ENCODE measurements at regions not wholly inside any gene's neighbourhood (a gene's known extent, or its start where the extent isn't known, plus 50 kb on each side); places are given as distances from the start of the nearest gene placed in this dataset.
"Not testable (repeated sequence)": the region's sequence is repeated elsewhere in the genome, so short reads cannot be mapped to it uniquely, and the experiment has no call there.

DNA sequence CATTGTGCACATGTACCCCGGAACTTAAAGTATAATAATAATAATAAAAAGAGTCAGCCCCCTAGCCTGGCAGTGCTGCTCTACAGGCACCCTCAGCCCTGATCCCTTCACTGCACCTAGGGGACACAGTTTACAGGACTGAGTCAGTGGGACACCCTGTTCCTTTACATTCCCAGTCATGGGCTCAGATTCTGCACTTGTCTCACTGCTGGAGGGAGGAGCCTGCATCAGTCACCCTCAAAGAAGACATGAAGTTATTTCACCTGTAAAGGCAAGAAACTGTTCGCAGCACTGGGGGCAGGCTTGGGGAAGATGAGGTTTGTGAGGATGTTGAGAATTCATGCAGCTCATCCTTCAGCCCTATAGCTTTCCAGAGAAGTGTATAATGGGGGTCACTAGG, 50.7 kb upstream of the VPREB1 start:
- no peaks in the 10 kb centered on the region for H3K9me3 Mint-ChIP-seq
- H3K4me1 Mint-ChIP-seq (ENCODE audit: low read depth), result no peaks in the 10 kb centered on the region

DNA sequence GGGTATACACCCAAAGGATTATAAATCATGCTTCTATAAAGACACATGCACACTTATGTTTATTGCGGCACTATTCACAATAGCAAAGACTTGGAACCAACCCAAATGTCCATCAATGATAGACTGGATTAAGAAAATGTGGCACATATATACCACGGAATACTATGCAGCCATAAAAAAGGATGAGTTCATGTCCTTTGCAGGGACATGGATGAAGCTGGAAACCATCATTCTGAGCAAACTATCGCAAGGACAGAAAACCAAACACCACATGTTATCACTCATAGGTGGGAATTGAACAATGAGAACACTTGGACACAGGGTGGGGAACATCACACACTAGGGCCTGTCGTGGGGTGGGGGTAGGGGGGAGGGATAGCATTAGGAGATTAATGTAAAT, 51.1 kb upstream of the VPREB1 start:
- not testable (repeated sequence) for H3K36me3 Mint-ChIP-seq (ENCODE audit: low read depth); H3K4me3 Mint-ChIP-seq; H3K27ac Mint-ChIP-seq; H3K9me3 Mint-ChIP-seq; H3K4me1 Mint-ChIP-seq (ENCODE audit: low read depth); DNase-seq
- H3K27me3 Mint-ChIP-seq, result peaks cover 45% of the 10 kb centered on the region

More for the DNA sequence above, 50.7 kb upstream of the VPREB1 start:
- no peak overlapping the region for H3K4me3 Mint-ChIP-seq
- H3K36me3 Mint-ChIP-seq (ENCODE audit: low read depth), result no peaks in the 10 kb centered on the region
- no peak overlapping the region for H3K27ac Mint-ChIP-seq
- DNase-seq, result no peak
- H3K27me3 Mint-ChIP-seq, result peaks cover 44% of the 10 kb centered on the region

DNA sequence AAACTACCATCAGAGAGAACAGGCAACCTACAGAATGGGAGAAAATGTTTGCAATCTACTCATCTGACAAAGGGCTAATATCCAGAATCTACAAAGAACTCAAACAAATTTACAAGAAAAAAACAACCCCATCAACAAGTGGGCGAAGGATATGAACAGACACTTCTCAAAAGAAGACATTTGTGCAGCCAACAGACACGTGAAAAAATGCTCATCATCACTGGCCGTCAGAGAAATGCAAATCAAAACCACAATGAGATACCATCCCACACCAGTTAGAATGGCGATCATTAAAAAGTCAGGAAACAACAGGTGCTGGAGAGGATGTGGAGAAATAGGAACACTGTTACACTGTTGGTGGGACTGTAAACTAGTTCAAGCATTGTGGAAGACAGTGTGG, 51.6 kb upstream of the VPREB1 start:
- not testable (repeated sequence) for H3K27ac Mint-ChIP-seq; H3K4me1 Mint-ChIP-seq (ENCODE audit: low read depth); H3K36me3 Mint-ChIP-seq (ENCODE audit: low read depth); DNase-seq; H3K4me3 Mint-ChIP-seq; H3K9me3 Mint-ChIP-seq
- peaks cover 45% of the 10 kb centered on the region for H3K27me3 Mint-ChIP-seq

DNA sequence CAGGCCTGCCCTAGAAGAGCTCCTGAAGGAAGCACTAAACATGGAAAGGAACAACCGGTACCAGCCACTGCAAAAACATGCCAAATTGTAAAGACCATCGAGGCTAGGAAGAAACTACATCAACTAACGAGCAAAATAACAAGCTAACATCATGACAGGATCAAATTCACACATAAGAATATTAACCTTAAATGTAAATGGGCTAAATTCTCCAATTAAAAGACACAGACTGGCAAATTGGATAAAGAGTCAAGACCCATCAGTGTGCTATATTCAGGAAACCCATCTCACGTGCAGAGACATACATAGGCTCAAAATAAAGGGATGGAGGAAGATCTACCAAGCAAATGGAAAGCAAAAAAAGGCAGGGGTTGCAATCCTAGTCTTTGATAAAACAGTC, 54.8 kb upstream of the VPREB1 start:
- not testable (repeated sequence) for H3K9me3 Mint-ChIP-seq; H3K4me1 Mint-ChIP-seq (ENCODE audit: low read depth); H3K27ac Mint-ChIP-seq; H3K4me3 Mint-ChIP-seq; H3K36me3 Mint-ChIP-seq (ENCODE audit: low read depth); DNase-seq
- H3K27me3 Mint-ChIP-seq, result peaks cover 65% of the 10 kb centered on the region

DNA sequence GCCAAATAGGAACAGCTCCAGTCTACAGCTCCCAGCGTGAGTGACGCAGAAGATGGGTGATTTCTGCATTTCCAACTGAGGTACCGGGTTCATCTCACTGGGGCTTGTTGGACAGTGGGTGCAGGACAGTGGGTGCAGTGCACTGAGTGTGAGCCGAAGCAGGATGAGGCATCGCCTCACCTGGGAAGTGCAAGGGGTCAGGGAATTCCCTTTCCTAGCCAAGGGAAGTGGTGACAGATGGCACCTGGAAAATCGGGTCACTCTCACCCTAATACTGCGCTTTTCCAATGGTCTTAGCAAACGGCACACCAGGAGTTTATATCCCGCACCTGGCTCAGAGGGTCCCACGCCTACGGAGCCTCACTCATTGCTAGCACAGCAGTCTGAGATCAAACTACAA, 56.7 kb upstream of the VPREB1 start:
- H3K9me3 Mint-ChIP-seq; H3K27ac Mint-ChIP-seq; DNase-seq; H3K4me3 Mint-ChIP-seq; H3K4me1 Mint-ChIP-seq (ENCODE audit: low read depth); H3K36me3 Mint-ChIP-seq (ENCODE audit: low read depth): not testable (repeated sequence)
- H3K27me3 Mint-ChIP-seq, result peaks cover 83% of the 10 kb centered on the region

DNA sequence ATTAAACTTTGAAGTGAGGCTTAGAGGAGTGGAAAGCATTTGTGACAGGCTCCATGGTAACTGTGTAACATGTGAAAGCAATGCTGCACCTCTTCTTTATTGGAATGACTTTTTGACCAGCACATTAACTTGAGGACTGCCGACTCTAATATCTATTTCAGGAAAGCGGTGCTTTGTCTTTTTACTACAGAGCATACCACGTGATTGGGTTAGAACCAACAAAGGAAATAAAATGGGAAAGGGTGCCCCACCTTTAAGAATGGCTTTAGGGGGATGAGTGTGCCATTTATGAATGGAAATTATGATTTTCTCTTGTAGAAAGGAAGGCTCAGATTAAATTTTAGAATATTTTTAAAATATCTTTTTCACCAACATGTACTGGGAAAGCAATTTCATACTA, 57.3 kb upstream of the VPREB1 start:
- DNase-seq, result no peak
- Mint-ChIP-seq H3K4me1 (ENCODE audit: low read depth) (no peaks in the 10 kb centered on the region), H3K27ac (no peak overlapping the region), H3K4me3 (no peak overlapping the region), H3K36me3 (ENCODE audit: low read depth) (no peaks in the 10 kb centered on the region), H3K27me3 (peaks cover 86% of the 10 kb centered on the region), H3K9me3 (no peaks in the 10 kb centered on the region)

DNA sequence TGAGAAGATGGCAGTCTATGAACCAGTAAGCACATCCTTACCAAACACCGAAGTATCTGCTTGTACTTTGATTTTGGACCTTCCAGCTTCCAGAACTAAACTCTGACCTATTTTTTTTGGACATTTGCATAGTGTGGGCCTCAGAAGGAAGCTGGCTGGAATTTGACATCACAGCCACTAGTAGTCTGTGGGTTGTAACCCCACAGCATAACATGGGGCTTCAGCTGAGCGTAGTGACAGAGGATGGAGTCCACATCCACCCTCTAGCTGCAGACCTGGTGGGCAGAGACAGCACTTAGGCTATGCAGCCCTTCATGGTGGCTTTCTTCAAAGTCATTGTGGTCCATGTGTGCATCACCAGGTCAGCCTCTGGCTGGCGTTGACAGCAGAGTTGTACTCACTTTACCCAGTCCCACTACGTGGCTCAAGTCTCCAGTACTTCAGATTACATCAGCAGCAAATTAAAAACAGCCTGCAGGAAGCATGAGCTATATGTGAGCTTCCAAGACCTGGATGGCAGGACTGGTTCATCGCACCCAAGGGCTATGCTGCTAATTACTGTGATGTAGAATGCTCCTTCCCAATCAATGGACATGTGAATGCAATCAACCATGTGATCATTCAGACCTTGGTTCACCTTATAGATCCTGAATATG, 58.6 kb upstream of the VPREB1 start:
- H3K27me3 Mint-ChIP-seq, result peaks cover 85% of the 10 kb centered on the region
- no peaks in the 10 kb centered on the region for H3K36me3 Mint-ChIP-seq (ENCODE audit: low read depth)
- H3K4me1 Mint-ChIP-seq (ENCODE audit: low read depth), result no peaks in the 10 kb centered on the region
- no peak for DNase-seq
- no peak overlapping the region for H3K4me3 Mint-ChIP-seq
- no peak overlapping the region for H3K27ac Mint-ChIP-seq
- H3K9me3 Mint-ChIP-seq, result no peaks in the 10 kb centered on the region

DNA sequence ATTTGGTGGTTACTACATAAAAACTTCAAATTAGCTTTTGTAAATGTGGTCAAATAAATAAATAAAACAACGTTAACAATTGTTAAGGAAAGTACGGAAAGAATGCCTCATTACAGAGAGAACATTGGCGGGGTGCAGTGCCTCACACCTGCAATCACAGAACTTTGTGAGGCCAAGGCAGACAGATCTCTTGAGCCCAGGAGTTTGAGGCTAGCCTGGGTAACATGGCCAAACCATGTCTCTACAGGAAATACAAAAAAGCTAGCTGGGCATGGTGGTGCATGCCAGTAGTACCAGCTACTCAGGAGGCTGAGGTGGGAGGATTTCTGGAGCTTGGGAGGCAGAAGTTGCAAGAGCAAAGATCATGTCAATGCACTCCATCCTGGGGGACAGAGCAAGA, 59.4 kb upstream of the VPREB1 start:
- no peaks in the 10 kb centered on the region for H3K36me3 Mint-ChIP-seq (ENCODE audit: low read depth)

DNA sequence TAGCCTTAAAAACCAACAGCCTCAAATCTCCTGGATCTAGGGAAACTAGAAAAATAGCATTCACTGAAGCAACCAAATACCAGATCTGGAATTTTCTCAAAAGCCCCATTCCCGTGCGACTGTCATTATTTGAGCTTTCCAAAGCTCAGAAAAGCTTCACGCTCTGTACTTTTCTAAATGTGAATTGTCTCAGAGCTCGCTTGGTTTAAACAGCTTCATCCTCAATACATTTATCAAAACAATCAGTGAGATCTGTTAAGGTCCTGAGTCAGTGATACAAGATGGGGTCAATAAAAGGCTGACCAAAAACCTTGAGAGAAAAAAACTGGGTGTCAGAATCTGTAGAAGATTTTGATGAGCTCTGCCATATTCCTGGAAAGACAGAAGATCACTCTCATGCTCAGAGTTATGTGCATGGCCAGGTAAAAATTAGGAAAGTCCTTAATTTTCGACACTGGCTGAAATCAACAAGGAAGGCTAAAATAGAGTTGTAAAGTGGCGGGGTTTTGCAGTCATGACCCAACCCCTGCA, 60.2 kb upstream of the VPREB1 start:
- Mint-ChIP-seq H3K4me3 (no peak overlapping the region), H3K27ac (no peak overlapping the region), H3K27me3 (peaks cover 79% of the 10 kb centered on the region), H3K9me3 (no peaks in the 10 kb centered on the region), H3K36me3 (ENCODE audit: low read depth) (no peaks in the 10 kb centered on the region), H3K4me1 (ENCODE audit: low read depth) (no peaks in the 10 kb centered on the region)
- DNase-seq, result no peak

More for the DNA sequence above, 59.4 kb upstream of the VPREB1 start:
- Mint-ChIP-seq H3K27ac (no peak overlapping the region), H3K27me3 (peaks cover 82% of the 10 kb centered on the region), H3K4me3 (no peak overlapping the region), H3K9me3 (no peaks in the 10 kb centered on the region), H3K4me1 (ENCODE audit: low read depth) (no peaks in the 10 kb centered on the region)
- no peak for DNase-seq

DNA sequence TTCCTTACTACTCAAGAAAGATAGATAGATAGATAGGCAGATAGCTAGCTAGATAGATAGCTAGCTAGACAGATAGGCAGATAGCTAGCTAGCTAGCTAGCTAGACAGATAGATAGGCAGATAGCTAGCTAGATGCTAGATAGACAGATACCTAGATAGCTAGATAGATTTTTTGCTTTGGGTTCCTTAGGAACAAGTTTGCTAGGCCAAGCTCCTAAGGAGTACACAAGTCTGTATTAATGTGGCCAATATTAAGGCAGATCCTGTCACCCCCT, 61.7 kb upstream of the VPREB1 start:
- no peaks in the 10 kb centered on the region for H3K4me1 Mint-ChIP-seq (ENCODE audit: low read depth)
- no peak overlapping the region for H3K27ac Mint-ChIP-seq
- peaks cover 69% of the 10 kb centered on the region for H3K27me3 Mint-ChIP-seq
- no peak for DNase-seq
- H3K4me3 Mint-ChIP-seq, result no peak overlapping the region
- no peaks in the 10 kb centered on the region for H3K9me3 Mint-ChIP-seq
- no peaks in the 10 kb centered on the region for H3K36me3 Mint-ChIP-seq (ENCODE audit: low read depth)

DNA sequence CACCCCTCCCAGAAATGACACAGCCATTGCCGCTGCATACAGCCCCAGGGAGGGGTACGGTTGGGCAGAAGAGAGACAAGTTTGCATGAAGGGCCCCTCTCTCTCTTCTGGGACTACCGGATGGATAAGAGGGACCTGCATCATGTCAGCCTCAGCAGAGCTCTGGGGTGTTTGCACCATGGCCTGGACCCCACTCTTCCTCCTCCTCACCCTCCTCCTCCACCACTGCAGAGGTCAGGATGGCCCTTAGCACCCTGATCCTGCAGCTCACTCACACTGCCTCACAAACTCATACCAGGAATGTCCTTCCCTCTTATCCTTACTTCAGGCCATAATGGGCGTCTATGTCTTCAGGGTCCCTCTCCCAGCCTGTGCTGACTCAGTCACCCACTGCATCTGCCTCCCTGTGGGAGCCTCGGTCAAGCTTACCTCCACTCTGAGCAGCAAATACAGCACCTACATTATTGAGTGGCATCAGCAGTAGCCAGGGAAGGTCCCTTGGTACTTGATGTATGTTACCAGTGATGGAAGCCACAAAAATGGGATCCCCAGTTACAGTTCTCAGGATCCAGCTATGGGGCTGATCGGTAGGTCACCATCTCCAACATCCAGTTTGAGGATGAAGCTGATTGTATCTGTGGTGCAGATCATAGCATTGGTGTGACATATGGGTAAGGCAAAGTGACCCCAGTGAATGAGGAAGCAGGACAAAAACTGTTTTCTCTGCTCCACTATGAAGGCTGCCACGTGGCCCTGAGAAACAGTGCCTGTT, 62.2 kb upstream of the VPREB1 start:
- DNase-seq, result no peak
- Mint-ChIP-seq H3K4me3 (no peak overlapping the region), H3K4me1 (ENCODE audit: low read depth) (no peaks in the 10 kb centered on the region), H3K36me3 (ENCODE audit: low read depth) (no peaks in the 10 kb centered on the region), H3K9me3 (no peaks in the 10 kb centered on the region), H3K27me3 (peaks cover 66% of the 10 kb centered on the region), H3K27ac (no peak overlapping the region)

DNA sequence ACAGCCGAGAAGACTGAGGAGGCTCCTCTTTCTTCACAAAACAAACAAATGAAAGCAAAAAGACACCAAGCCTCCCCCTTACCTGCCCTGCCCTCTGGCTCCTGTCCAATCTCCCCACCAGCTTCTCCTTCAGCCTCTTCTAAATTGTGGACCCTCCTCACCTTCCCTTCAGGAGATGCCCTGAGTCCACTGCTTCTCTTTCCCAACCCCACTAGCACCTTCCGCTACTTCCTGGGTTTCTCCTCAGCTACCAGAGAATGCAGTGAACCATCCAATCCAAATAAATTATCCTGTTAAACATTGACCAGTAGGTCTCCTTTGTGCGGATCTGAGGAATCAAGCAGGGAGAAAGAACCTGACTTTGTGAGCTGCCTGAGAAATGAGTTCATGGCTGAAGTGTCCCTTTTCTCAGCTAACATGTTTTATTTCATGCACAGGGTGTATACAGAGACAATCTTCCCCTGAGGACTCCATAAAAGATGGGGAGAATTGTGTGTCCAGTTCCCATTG, 63.2 kb upstream of the VPREB1 start:
- DNase-seq, result no peak
- Mint-ChIP-seq H3K9me3 (no peaks in the 10 kb centered on the region), H3K4me3 (no peak overlapping the region), H3K27me3 (peaks cover 66% of the 10 kb centered on the region), H3K4me1 (ENCODE audit: low read depth) (no peaks in the 10 kb centered on the region), H3K27ac (no peak overlapping the region), H3K36me3 (ENCODE audit: low read depth) (no peaks in the 10 kb centered on the region)

DNA sequence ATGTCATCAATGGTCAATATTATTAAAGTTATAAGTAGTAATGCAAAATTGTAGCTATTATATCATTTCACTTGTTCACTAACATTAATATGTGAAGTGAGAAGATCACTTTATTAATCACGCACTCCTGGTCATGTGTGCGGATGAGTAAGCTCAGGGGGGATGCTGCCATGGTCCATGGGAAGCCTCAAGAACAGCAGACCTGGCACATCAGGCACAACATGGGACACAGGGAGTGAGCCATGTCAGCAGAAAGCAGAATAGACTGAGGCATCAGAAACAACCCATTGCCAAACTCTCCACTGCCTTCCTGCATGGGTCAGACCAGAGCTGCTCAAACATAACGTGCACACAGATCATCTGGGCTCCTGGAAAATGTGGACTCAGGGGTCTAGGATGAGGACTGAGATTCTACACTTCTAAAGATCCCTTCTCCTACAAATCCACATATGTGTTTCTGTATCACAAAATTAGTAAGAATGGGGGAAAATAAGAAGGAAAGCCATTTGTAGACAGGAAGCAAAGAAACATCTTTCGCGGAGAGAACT, 63.8 kb upstream of the VPREB1 start:
- no peak for DNase-seq
- Mint-ChIP-seq H3K27me3 (peaks cover 60% of the 10 kb centered on the region), H3K27ac (no peak overlapping the region), H3K9me3 (no peaks in the 10 kb centered on the region), H3K36me3 (ENCODE audit: low read depth) (no peaks in the 10 kb centered on the region), H3K4me3 (no peak overlapping the region), H3K4me1 (ENCODE audit: low read depth) (no peaks in the 10 kb centered on the region)

DNA sequence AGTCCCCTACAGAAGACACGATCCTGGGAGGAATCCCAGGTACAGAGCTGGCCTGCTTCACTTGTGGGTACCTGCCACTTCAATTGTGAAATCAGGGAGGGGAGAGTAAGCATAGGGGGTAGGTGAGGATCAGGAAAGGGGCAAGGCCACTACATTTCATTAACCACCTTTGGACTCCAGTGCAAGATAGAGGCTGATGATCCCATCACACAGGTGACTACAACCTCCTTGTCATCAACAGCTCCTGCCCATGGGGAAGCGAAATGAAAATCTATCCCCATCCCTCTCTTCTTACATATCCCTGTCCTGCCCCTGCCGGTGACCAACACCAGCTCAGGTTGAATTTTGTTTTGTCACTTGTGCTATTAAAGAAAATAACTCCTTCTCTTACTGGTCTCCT, 64.7 kb upstream of the VPREB1 start:
- H3K9me3 Mint-ChIP-seq, result no peaks in the 10 kb centered on the region
- H3K27me3 Mint-ChIP-seq, result peaks cover 54% of the 10 kb centered on the region
- no peak overlapping the region for H3K27ac Mint-ChIP-seq
- H3K4me3 Mint-ChIP-seq, result no peak overlapping the region
- no peaks in the 10 kb centered on the region for H3K36me3 Mint-ChIP-seq (ENCODE audit: low read depth)
- DNase-seq, result no peak
- no peaks in the 10 kb centered on the region for H3K4me1 Mint-ChIP-seq (ENCODE audit: low read depth)

DNA sequence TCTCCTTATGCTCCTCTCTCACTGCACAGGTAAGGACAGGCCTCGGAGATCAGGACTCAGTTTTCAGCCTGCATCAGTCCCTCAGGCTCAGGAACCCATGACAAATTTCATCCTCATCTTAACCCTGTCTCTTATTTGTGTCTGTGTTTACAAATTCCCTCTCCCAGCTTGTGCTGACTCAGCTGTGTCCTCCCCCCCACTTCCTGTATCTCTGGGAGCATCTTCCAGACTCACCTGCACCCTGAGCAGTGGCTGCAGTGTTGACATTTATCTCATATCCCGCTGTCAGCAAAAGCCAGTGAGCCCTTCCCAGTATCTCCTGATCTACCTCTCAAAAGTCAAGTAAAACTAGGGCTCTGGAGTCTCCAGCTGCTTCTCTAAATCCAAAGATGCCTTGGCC, 65.6 kb upstream of the VPREB1 start:
- DNase-seq, result no peak
- H3K27ac Mint-ChIP-seq, result no peak overlapping the region
- no peaks in the 10 kb centered on the region for H3K4me1 Mint-ChIP-seq (ENCODE audit: low read depth)
- no peak overlapping the region for H3K4me3 Mint-ChIP-seq
- H3K9me3 Mint-ChIP-seq, result no peaks in the 10 kb centered on the region
- H3K36me3 Mint-ChIP-seq (ENCODE audit: low read depth), result no peaks in the 10 kb centered on the region
- H3K27me3 Mint-ChIP-seq, result peaks cover 47% of the 10 kb centered on the region
